IMR-90 (cell line): ENCODE measurements at regions not wholly inside any gene's neighbourhood (a gene's known extent, or its start where the extent isn't known, plus 50 kb on each side); places are given as distances from the start of the nearest gene placed in this dataset.

Experiments
- ATAC-seq: fragments of 200-7000 bp; cut with Tn5 transposase; 2 replicates; pipeline ENCODE4 v1.9.1; 2020; ENCODE audit warnings: low read depth, mild to moderate bottlenecking, moderate library complexity
- BruUV-seq: library from RNA; stranded (reverse); fragments of 400-500 nt; replicated peaks from 2 replicates; lab custom pipeline; 2021; lab: Mats Ljungman, UMichigan
- CTCF ChIA-PET: fragments of 300-600 bp; formaldehyde crosslinking; extraction: SDS; loops from one replicate; lab custom pipeline; 2021; ENCODE audit warnings: antibody characterized with exemption; lab: Yijun Ruan, JAX
- POLR2A ChIA-PET: fragments of 300-600 bp; sonication (Branson Sonifier 250); formaldehyde crosslinking; loops from one replicate; lab custom pipeline; 2022; ENCODE audit warnings: antibody characterized with exemption; ENCODE audit not compliant: unreplicated experiment; lab: Charles Lee
- DNase-seq: peaks from one replicate; pipeline ENCODE4 v3.0.0; 2013
- H2AFZ ChIP-seq: replicated peaks from 2 replicates; pipeline ENCODE3; 2013; ENCODE audit warnings: low read length, mild to moderate bottlenecking; ENCODE audit not compliant: poor library complexity
- H2AK5ac ChIP-seq: 2 replicates; pipeline ENCODE4 v1.6.1; 2013; ENCODE audit warnings: low read depth, low read length, inconsistent platforms
- H2AK9ac ChIP-seq: replicated peaks from 2 replicates; pipeline ENCODE3; 2013; ENCODE audit warnings: mild to moderate bottlenecking, low read depth, low read length, moderate library complexity; ENCODE audit not compliant: poor library complexity
- H2BK120ac ChIP-seq: 2 replicates; pipeline ENCODE4 v1.6.1; 2013; ENCODE audit warnings: low read depth, low read length, inconsistent platforms
- H2BK15ac ChIP-seq: 3 replicates; pipeline ENCODE4 v1.6.1; 2013; ENCODE audit warnings: low read depth, low read length, inconsistent platforms
- H2BK20ac ChIP-seq: 2 replicates; pipeline ENCODE4 v1.6.1; 2013; ENCODE audit warnings: low read depth, mild to moderate bottlenecking, inconsistent platforms, low read length, moderate library complexity
- H2BK5ac ChIP-seq: 2 replicates; pipeline ENCODE4 v1.6.1; 2013; ENCODE audit warnings: mild to moderate bottlenecking, low read depth, low read length, inconsistent platforms; ENCODE audit not compliant: poor library complexity, severe bottlenecking
- H3K14ac ChIP-seq: replicated peaks from 2 replicates; pipeline ENCODE4 v1.6.1; 2013; ENCODE audit warnings: low read depth, low read length, inconsistent platforms
- H3K18ac ChIP-seq: 2 replicates; pipeline ENCODE4 v1.6.1; 2013; ENCODE audit warnings: low read depth, low read length, control low read depth
- H3K23ac ChIP-seq: 2 replicates; pipeline ENCODE4 v1.6.1; 2013; ENCODE audit warnings: low read depth, low read length, inconsistent platforms
- H3K27ac ChIP-seq: 2 replicates; pipeline ENCODE4 v1.5.1; 2013; ENCODE audit warnings: mild to moderate bottlenecking, control low read depth, low read length; ENCODE audit not compliant: insufficient read depth
- H3K27me3 ChIP-seq: 2 replicates; pipeline ENCODE4 v1.6.1; 2013; ENCODE audit warnings: low read length; ENCODE audit not compliant: control insufficient read depth, insufficient read depth
- H3K36me3 ChIP-seq: 2 replicates; pipeline ENCODE4 v1.6.1; 2013; ENCODE audit warnings: low read length, mixed read lengths; ENCODE audit not compliant: control insufficient read depth, insufficient read depth
- H3K4ac ChIP-seq: 2 replicates; pipeline ENCODE4 v1.6.1; 2013; ENCODE audit warnings: low read depth, low read length, inconsistent platforms
- H3K4me1 ChIP-seq: 2 replicates; pipeline ENCODE4 v1.6.1; 2013; ENCODE audit warnings: low read length, mixed read lengths; ENCODE audit not compliant: control insufficient read depth, insufficient read depth
- H3K4me2 ChIP-seq: 2 replicates; pipeline ENCODE4 v1.6.1; 2013; ENCODE audit warnings: low read depth, mild to moderate bottlenecking, control low read depth, low read length, moderate library complexity
- H3K4me3 ChIP-seq: 2 replicates; pipeline ENCODE4 v1.5.1; 2013; ENCODE audit warnings: low read depth, mild to moderate bottlenecking, control low read depth, low read length, moderate library complexity; ENCODE audit not compliant: insufficient read depth
- H3K56ac ChIP-seq: 2 replicates; pipeline ENCODE4 v1.6.1; 2013; ENCODE audit warnings: low read length, inconsistent platforms; ENCODE audit not compliant: insufficient read depth; ENCODE audit errors: extremely low read depth
- H3K79me1 ChIP-seq, 2 experiments: 2 replicates each; pipeline ENCODE4 v1.6.1; 2013; ENCODE audit warnings: low read length in 2 of 2, inconsistent platforms in 1 of 2, low read depth in 1 of 2
- H3K9ac ChIP-seq: 2 replicates; pipeline ENCODE4 v1.6.1; 2013; ENCODE audit warnings: low read depth, low read length, control low read depth
- H3K9me1 ChIP-seq: 2 replicates; pipeline ENCODE4 v1.6.1; 2013; ENCODE audit warnings: low read length, inconsistent platforms; ENCODE audit not compliant: insufficient read depth
- H3K9me3 ChIP-seq: 2 replicates; pipeline ENCODE4 v1.6.1; 2013; ENCODE audit warnings: low read length; ENCODE audit not compliant: control insufficient read depth, insufficient read depth
- H4K20me1 ChIP-seq: 2 replicates; pipeline ENCODE4 v1.6.1; 2013; ENCODE audit warnings: low read length, inconsistent platforms; ENCODE audit not compliant: insufficient read depth
- H4K5ac ChIP-seq: 2 replicates; pipeline ENCODE4 v1.6.1; 2013; ENCODE audit warnings: mild to moderate bottlenecking, low read depth, low read length, control low read depth
- H4K8ac ChIP-seq, 2 experiments: 2 replicates each; pipeline ENCODE4 v1.6.1; 2013; ENCODE audit warnings: low read depth in 2 of 2, low read length in 2 of 2, control low read depth in 1 of 2, inconsistent platforms in 1 of 2
- H4K91ac ChIP-seq: 2 replicates; pipeline ENCODE4 v1.6.1; 2013; ENCODE audit warnings: low read depth, low read length, inconsistent platforms; ENCODE audit not compliant: insufficient read depth
- BHLHE40 ChIP-seq: fragments of 150-350 bp; IDR thresholded peaks from 2 replicates; pipeline ENCODE4 v1.6.1; 2016; ENCODE audit warnings: mild to moderate bottlenecking, low read depth, low read length
- CEBPB ChIP-seq: IDR thresholded peaks from 2 replicates; pipeline ENCODE4 v1.6.1; 2012; ENCODE audit warnings: low read depth, low read length, improper control_type of control experiment
- CHD1 ChIP-seq: IDR thresholded peaks from 2 replicates; pipeline ENCODE4 v1.6.1; 2012; ENCODE audit warnings: low read depth, low read length, improper control_type of control experiment
- FOS ChIP-seq: fragments of 150-350 bp; IDR thresholded peaks from 2 replicates; pipeline ENCODE4 v1.6.1; 2016; ENCODE audit warnings: low read depth, low read length
- MAFK ChIP-seq: IDR thresholded peaks from 2 replicates; pipeline ENCODE4 v1.6.1; 2012; ENCODE audit warnings: low read depth, low read length, improper control_type of control experiment
- MAZ ChIP-seq: IDR thresholded peaks from 2 replicates; pipeline ENCODE4 v1.6.1; 2012; ENCODE audit warnings: low read depth, mild to moderate bottlenecking, low read length, improper control_type of control experiment, moderate library complexity, borderline replicate concordance
- MXI1 ChIP-seq: IDR thresholded peaks from 2 replicates; pipeline ENCODE4 v1.6.1; 2012; ENCODE audit warnings: low read depth, mild to moderate bottlenecking, low read length, moderate library complexity, borderline replicate concordance
- NFE2L2 ChIP-seq: fragments of 150-350 bp; IDR thresholded peaks from 2 replicates; pipeline ENCODE4 v1.6.1; 2016; ENCODE audit warnings: low read depth, mild to moderate bottlenecking, low read length
- POLR2A ChIP-seq: IDR thresholded peaks from 2 replicates; pipeline ENCODE4 v1.6.1; 2012; ENCODE audit warnings: mild to moderate bottlenecking, low read depth, low read length
- RAD21 ChIP-seq: IDR thresholded peaks from 2 replicates; pipeline ENCODE4 v1.6.1; 2012; ENCODE audit warnings: low read length, improper control_type of control experiment
- RCOR1 ChIP-seq: IDR thresholded peaks from 2 replicates; pipeline ENCODE4 v1.6.1; 2012; ENCODE audit warnings: mild to moderate bottlenecking, low read length, improper control_type of control experiment; ENCODE audit not compliant: insufficient replicate concordance
- RFX5 ChIP-seq: IDR thresholded peaks from 2 replicates; pipeline ENCODE4 v1.8.0; 2012; ENCODE audit warnings: low read depth, mild to moderate bottlenecking, low read length, moderate library complexity
- SMC3 ChIP-seq: fragments of 150-350 bp; IDR thresholded peaks from 2 replicates; pipeline ENCODE4 v1.6.1; 2016; ENCODE audit warnings: low read depth, mild to moderate bottlenecking, antibody characterized with exemption, low read length, moderate library complexity
- WGBS, 2 experiments: methylation state at CpG; one replicate each; pipeline versions ENCODE4 v1.1.5 to v1.1.7; 2013; ENCODE audit warnings: missing lambda C conversion rate in 2 of 2; ENCODE audit not compliant: insufficient read length in 1 of 2; ENCODE audit errors: extremely low coverage in 2 of 2; 5-methylcytosine and 5-hydroxymethylcytosine counted together
- dilution Hi-C: fragments of 300-500 bp; cut with HindIII; formaldehyde crosslinking; loops from one replicate; pipeline ENCODE4 v1.14.3; 2018; ENCODE audit warnings: low sequenced_read_pairs; ENCODE audit not compliant: unreplicated experiment
- in situ Hi-C: fragments of 300-500 bp; cut with MboI; formaldehyde crosslinking; loops from 3 replicates; pipeline ENCODE4 v1.14.3; 2019; ENCODE audit warnings: low sequenced_read_pairs, inconsistent platforms, mixed read lengths
- intact Hi-C: fragments of 100-400 bp; cut with micrococcal nuclease; formaldehyde crosslinking; loops from 2 replicates; pipeline ENCODE4 v1.10.0; 2022
- TF ChIP-seq, protein P1 (sequence below): fragments of 150-350 bp; IDR thresholded peaks from 2 replicates; pipeline ENCODE4 v1.6.1; 2017; ENCODE audit warnings: mild to moderate bottlenecking, antibody characterized with exemption, low read length, low read depth
- TF ChIP-seq, protein P2 (sequence below): conservative IDR thresholded peaks from 2 replicates; pipeline ENCODE4 v1.5.1; 2012; ENCODE audit warnings: mild to moderate bottlenecking, low read depth, low read length, improper control_type of control experiment
- TF ChIP-seq, protein P3 (sequence below): fragments of 150-350 bp; IDR thresholded peaks from 2 replicates; pipeline ENCODE4 v1.6.1; 2016; ENCODE audit warnings: low read depth, mild to moderate bottlenecking, low read length, moderate library complexity, borderline replicate concordance

DNA sequence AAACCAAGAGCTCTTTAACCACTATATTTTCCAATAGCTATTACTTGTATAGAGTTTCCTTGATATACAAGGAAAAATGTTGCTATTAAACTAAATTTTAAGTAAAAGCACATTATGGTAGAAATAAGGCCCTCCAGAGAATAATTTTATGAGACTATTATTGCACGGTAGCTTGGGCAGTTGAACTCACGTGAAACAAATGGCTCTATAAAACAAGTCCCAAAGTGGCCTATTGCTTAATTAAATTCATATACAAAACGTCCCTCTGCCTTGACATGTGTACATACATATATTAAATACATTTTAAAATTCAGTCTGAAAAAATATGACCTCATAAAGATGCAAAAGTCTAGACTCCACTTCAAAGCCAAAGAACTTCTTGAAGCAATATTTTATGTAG, 582.2 kb downstream of the CENPC start:
- Histone ChIP-seq H3K79me1 (no peaks in the 10 kb centered on the region), H4K20me1 (no peaks in the 10 kb centered on the region), H3K23ac (no peak overlapping the region), H2BK5ac (no peak overlapping the region), H3K18ac (no peak overlapping the region), H3K4me3 (no peak overlapping the region), H2BK120ac (no peak overlapping the region), H3K4me1 (no peaks in the 10 kb centered on the region), H3K9ac (no peak overlapping the region), H2AFZ (no peak overlapping the region), H4K5ac (no peak overlapping the region), H2AK5ac (no peak overlapping the region), H4K8ac (no peak overlapping the region), H2AK9ac (no peak overlapping the region), H4K91ac (no peak overlapping the region), H3K27me3 (no peaks in the 10 kb centered on the region), H3K9me3 (peaks cover 2% of the 10 kb centered on the region), H2BK20ac (no peak overlapping the region), H3K56ac (no peak overlapping the region), H3K27ac (no peak overlapping the region), H3K14ac (no peak overlapping the region), H3K4ac (no peak overlapping the region), H2BK15ac (no peak overlapping the region), H3K36me3 (no peaks in the 10 kb centered on the region), H3K4me2 (no peak overlapping the region), H3K9me1 (no peaks in the 10 kb centered on the region)
- no CpG with 5 or more reads among the region's 3 CpGs for WGBS, 2 experiments
- ChIA-PET CTCF (interaction anchor here (0.6 kb wide), 1 partner anchor 16 kb away, joined by 3 read pairs; no protein-coding TSS in a partner anchor), POLR2A (no interaction called here)
- TF ChIP-seq NFE2L2, result no peak
- no peak for TF ChIP-seq MAFK
- TF ChIP-seq, protein P1, sequence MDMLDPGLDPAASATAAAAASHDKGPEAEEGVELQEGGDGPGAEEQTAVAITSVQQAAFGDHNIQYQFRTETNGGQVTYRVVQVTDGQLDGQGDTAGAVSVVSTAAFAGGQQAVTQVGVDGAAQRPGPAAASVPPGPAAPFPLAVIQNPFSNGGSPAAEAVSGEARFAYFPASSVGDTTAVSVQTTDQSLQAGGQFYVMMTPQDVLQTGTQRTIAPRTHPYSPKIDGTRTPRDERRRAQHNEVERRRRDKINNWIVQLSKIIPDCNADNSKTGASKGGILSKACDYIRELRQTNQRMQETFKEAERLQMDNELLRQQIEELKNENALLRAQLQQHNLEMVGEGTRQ, result no peak
- TF ChIP-seq CHD1, result no peak
- no peak for TF ChIP-seq RAD21
- TF ChIP-seq MAZ, result no peak
- no peak for TF ChIP-seq POLR2A
- no peak for TF ChIP-seq RFX5
- no peak for TF ChIP-seq CEBPB
- TF ChIP-seq SMC3, result no peak
- no peak for TF ChIP-seq MXI1
- TF ChIP-seq FOS, result no peak
- TF ChIP-seq, protein P2, sequence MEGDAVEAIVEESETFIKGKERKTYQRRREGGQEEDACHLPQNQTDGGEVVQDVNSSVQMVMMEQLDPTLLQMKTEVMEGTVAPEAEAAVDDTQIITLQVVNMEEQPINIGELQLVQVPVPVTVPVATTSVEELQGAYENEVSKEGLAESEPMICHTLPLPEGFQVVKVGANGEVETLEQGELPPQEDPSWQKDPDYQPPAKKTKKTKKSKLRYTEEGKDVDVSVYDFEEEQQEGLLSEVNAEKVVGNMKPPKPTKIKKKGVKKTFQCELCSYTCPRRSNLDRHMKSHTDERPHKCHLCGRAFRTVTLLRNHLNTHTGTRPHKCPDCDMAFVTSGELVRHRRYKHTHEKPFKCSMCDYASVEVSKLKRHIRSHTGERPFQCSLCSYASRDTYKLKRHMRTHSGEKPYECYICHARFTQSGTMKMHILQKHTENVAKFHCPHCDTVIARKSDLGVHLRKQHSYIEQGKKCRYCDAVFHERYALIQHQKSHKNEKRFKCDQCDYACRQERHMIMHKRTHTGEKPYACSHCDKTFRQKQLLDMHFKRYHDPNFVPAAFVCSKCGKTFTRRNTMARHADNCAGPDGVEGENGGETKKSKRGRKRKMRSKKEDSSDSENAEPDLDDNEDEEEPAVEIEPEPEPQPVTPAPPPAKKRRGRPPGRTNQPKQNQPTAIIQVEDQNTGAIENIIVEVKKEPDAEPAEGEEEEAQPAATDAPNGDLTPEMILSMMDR, result no peak
- TF ChIP-seq, protein P3, sequence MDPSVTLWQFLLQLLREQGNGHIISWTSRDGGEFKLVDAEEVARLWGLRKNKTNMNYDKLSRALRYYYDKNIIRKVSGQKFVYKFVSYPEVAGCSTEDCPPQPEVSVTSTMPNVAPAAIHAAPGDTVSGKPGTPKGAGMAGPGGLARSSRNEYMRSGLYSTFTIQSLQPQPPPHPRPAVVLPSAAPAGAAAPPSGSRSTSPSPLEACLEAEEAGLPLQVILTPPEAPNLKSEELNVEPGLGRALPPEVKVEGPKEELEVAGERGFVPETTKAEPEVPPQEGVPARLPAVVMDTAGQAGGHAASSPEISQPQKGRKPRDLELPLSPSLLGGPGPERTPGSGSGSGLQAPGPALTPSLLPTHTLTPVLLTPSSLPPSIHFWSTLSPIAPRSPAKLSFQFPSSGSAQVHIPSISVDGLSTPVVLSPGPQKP, result no peak
- no peak for TF ChIP-seq BHLHE40
- TF ChIP-seq RCOR1, result no peak
- in situ Hi-C loops, result no loop called here
- no TSS peak for BruUV-seq
- DNase-seq (no peak), ATAC-seq (no peak)
- intact Hi-C loops, result no loop called here
- dilution Hi-C loops, result no loop called here
